ENCODE measurements at regions not wholly inside any gene's neighbourhood (a gene's known extent, or its start where the extent isn't known, plus 50 kb on each side); places are given as distances from the start of the nearest gene placed in this dataset.

GRCh38 chr7:22890773-22891172 lies 68.1 kb upstream of the TOMM7 start:
- Histone ChIP-seq H3K9ac (ENCODE audit: low read length) (no peak overlapping the region), H3K27ac (ENCODE audit: low read length) (no peak overlapping the region), H3K4me3 (ENCODE audit: low read length) (no peak overlapping the region), H3K9me3 (ENCODE audit: low read length) (no peaks in the 10 kb centered on the region), H3K4me2 (ENCODE audit: low read length) (no peak overlapping the region), H3F3A (ENCODE audit: insufficient read depth, low read length, poor library complexity, severe bottlenecking) (no peaks in the 10 kb centered on the region), H3K27me3 (ENCODE audit: insufficient read depth, low read depth, low read length) (no peaks in the 10 kb centered on the region), H3K79me2 (replicated peaks; ENCODE audit: insufficient read depth, low read length) (no peaks in the 10 kb centered on the region), H3K9me2 (ENCODE audit: insufficient read depth, low read length) (no peaks in the 10 kb centered on the region), H3K36me3 (ENCODE audit: insufficient read depth, low read length) (no peaks in the 10 kb centered on the region), H4K20me1 (ENCODE audit: insufficient read depth) (no peaks in the 10 kb centered on the region), H2AFZ (ENCODE audit: low read depth, low read length) (no peak overlapping the region)
- TF ChIP-seq RAD21 (conservative IDR thresholded peaks at IDR 0.05) (no peak), SMC3 (conservative IDR thresholded peaks at IDR 0.05; ENCODE audit: poor library complexity) (no peak), POLR2AphosphoS5 (IDR thresholded peaks at IDR 0.05) (no peak), REST (IDR thresholded peaks at IDR 0.05; ENCODE audit: borderline replicate concordance) (no peak), EP300 (conservative IDR thresholded peaks at IDR 0.05; ENCODE audit: poor library complexity, severe bottlenecking) (no peak), EZH2 (IDR thresholded peaks at IDR 0.05; ENCODE audit: borderline replicate concordance, insufficient read depth, low read length, poor library complexity, severe bottlenecking) (no peak), MXI1 (conservative IDR thresholded peaks at IDR 0.05; ENCODE audit: poor library complexity, severe bottlenecking) (no peak), TAF1 (IDR thresholded peaks at IDR 0.05; ENCODE audit: low read depth) (no peak)
- TF ChIP-seq, protein P1, sequence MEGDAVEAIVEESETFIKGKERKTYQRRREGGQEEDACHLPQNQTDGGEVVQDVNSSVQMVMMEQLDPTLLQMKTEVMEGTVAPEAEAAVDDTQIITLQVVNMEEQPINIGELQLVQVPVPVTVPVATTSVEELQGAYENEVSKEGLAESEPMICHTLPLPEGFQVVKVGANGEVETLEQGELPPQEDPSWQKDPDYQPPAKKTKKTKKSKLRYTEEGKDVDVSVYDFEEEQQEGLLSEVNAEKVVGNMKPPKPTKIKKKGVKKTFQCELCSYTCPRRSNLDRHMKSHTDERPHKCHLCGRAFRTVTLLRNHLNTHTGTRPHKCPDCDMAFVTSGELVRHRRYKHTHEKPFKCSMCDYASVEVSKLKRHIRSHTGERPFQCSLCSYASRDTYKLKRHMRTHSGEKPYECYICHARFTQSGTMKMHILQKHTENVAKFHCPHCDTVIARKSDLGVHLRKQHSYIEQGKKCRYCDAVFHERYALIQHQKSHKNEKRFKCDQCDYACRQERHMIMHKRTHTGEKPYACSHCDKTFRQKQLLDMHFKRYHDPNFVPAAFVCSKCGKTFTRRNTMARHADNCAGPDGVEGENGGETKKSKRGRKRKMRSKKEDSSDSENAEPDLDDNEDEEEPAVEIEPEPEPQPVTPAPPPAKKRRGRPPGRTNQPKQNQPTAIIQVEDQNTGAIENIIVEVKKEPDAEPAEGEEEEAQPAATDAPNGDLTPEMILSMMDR (IDR thresholded peaks at IDR 0.05; ENCODE audit: poor library complexity, severe bottlenecking), result no peak

DNA sequence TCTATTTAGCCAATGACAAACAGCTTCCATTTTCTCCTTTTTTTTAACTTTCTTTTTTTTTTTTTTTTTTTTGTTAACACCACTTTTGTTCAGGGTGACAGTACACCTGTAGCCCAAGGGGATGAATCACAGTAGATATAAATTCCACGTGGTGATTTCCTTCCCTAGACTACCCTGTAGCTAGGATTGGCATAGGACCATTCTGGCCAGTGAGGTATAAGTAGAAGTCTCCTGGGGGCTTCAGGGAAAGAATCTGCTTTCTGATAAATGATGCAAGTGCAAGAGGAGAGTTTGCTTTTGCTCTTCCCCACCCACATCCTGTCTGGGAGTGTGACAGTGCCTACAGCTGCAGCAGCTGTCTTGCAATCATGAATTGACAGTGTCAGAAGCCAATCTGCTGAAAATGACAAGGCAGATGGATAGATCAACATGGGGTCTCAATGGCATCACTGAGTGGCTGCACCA lies 63.2 kb upstream of the TOMM7 start:
- Histone ChIP-seq H3K27me3 (ENCODE audit: insufficient read depth, low read depth, low read length) (no peaks in the 10 kb centered on the region), H4K20me1 (ENCODE audit: insufficient read depth) (no peaks in the 10 kb centered on the region), H3K36me3 (ENCODE audit: insufficient read depth, low read length) (no peaks in the 10 kb centered on the region), H3K27ac (ENCODE audit: low read length) (no peak overlapping the region), H3K79me2 (replicated peaks; ENCODE audit: insufficient read depth, low read length) (no peaks in the 10 kb centered on the region), H2AFZ (ENCODE audit: low read depth, low read length) (no peak overlapping the region), H3K9me2 (ENCODE audit: insufficient read depth, low read length) (no peaks in the 10 kb centered on the region), H3K4me2 (ENCODE audit: low read length) (no peak overlapping the region), H3K9me3 (ENCODE audit: low read length) (no peaks in the 10 kb centered on the region), H3K9ac (ENCODE audit: low read length) (no peak overlapping the region), H3K4me3 (ENCODE audit: low read length) (no peak overlapping the region), H3F3A (ENCODE audit: insufficient read depth, low read length, poor library complexity, severe bottlenecking) (no peaks in the 10 kb centered on the region)
- peak; percentile 23 for TF ChIP-seq POLR2AphosphoS5 (IDR thresholded peaks at IDR 0.05)
- TF ChIP-seq RAD21 (conservative IDR thresholded peaks at IDR 0.05), result no peak

All from neural cell (in vitro differentiated cells).